Epidermal melanocyte (primary cell): ENCODE measurements at regions not wholly inside any gene's neighbourhood (a gene's known extent, or its start where the extent isn't known, plus 50 kb on each side); places are given as distances from the start of the nearest gene placed in this dataset.
A peak's percentile ranks its signal among the peaks of the same experiment; 100 is the strongest.
"Not testable (repeated sequence)": the region's sequence is repeated elsewhere in the genome, so short reads cannot be mapped to it uniquely, and the experiment has no call there.

ENCODE experiments used
- DNase-seq: peaks from one replicate; pipeline ENCODE4 v3.0.0; 2011; ENCODE audit warnings: low spot score; ENCODE audit not compliant: insufficient read length

DNA sequence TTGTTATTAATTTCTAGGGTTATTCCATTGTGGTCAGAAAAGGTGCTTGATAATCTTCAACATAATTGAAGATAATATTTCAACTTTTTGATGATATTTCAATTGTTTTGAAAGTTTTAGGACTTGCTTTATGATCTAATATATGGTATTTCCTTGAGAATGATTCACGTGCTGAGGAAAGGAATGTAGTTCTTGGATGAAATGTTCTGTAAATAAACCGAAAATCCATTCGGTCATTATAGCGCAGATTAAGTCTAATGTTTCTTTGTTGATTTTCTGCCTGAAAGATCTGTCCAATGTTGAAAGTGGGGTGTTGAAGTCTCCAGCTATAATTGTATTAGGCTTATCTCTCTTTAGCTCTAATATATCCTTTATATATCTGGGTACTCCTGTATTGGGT lies 617.5 kb upstream of the NECTIN3 start:
- no peak for DNase-seq

DNA sequence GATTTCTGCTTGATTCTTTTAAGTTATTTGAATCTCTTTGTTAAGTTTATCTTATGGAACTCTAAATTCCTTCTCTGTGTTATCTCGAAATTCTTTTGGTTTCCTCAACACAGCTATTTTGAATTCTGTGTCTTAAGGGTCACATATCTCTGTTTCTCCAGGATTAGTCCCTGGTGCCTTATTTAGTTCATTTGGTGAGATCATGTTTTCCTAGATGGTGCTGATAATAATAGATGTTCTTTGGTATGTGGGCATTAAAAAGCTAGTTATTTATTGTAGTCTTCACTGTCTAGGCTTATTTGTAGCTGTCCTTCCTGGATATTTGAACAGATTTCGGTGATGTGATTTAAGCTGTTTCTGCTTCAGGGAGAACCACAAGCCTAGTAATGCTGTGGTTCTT lies 615.6 kb upstream of the NECTIN3 start:
- no peak for DNase-seq

DNA sequence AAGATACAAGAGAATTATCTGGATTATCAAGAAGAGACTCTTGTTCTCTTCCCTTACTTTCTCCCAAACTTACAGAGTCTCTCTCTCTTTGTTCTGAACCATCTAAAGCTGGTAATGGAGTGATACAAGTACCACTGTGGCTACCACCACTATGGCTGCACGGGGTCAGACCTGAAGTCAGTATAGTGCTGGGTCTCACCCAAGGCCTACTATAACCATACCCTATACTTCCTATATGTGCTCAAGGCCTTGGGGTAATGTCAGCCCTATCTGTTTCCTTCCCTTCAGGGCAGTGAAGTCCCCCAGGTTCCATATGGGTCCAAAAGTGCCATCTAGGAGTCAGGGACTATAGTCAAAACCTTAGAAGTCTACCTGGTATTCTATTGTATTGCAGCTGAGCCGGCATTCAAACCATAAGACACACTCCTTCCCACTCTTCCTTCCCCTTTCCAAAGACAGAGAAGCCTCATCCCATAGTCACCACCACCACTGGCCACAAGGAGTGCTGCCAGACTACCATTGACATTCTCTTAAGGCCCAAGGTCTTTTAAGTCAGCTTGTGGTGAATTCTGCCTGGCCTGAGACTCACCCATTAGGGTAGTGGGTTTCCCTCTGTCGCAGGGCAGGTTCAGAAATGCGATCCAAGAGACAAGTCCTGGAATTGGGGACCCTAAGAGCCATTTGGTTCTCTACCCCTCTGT lies 615.0 kb upstream of the NECTIN3 start:
- DNase-seq: no peak

DNA sequence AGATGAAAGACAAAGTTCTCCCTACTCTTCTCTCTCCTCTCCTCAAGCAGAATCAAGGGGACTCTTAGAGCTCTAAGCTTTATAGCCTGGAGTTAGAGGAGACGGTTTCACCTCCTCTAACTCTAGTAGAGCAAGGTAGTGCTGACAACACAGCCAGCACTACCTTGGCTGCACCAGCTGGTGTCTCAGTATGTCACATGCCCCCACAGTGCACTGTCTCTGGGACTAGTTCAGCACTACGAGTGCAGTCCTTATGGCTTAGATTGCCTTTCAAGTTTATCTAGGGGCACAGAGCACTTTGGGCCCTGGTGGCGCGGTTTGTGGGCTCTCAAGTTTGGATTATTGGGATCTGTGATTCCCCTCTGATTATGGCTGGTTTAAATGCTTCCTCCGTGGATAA lies 614.1 kb upstream of the NECTIN3 start:
- DNase-seq: no peak

DNA sequence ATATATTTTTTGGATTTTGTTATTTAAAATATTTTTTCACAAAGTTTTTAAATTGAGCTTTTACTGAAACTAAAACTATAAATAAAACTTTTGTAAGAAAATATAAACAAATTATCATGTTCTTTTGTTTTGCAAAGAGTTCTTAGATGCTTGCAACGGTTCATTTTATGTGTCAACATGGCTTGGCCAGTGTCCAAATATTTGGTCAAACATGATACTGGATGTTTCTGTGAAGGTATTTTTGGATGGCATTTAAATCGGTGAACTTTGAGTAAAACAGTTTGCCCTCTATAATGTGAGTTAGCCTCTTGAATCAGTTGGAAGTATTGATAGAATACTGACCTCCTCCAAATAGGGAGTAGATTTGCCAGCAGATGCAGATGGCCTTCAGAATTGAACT lies 612.6 kb upstream of the NECTIN3 start:
- no peak for DNase-seq

DNA sequence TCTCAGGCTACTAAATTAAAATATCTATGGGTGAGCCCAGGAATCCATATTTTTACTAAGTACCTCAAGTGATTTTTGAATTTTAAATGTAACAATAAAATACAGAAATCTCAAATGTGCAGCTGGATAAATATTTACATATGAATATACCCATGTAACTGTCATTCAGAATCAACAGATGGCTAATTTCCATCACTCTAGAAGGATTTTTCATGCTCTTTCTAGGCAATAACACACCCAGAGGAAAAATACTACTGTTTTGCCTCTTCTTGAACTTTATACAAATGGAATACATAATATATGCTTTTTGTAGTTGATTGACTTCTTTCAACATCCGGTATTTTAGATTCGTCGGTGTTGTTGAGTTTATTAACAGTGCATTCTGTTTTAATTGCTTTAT lies 601.3 kb upstream of the NECTIN3 start:
- DNase-seq: no peak

DNA sequence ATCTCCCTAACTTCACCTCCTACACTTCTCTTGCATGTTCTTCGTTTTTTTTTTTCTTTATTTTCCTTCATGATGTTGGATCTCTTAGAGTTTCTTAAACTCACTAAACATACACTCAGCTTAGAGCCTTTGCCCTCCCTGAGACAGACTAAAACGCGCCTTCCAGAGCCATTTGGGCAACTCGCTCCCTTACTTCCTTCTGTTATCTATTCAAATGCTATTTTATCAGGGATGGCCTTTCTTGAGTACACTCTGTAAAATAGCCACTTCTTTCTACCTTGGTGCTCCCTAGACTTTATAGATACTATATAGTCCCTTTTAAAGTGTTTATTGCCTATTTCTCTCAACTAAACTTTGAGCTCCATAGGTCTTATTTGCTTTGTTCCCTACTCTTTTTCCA lies 598.2 kb upstream of the NECTIN3 start:
- DNase-seq: no peak

DNA sequence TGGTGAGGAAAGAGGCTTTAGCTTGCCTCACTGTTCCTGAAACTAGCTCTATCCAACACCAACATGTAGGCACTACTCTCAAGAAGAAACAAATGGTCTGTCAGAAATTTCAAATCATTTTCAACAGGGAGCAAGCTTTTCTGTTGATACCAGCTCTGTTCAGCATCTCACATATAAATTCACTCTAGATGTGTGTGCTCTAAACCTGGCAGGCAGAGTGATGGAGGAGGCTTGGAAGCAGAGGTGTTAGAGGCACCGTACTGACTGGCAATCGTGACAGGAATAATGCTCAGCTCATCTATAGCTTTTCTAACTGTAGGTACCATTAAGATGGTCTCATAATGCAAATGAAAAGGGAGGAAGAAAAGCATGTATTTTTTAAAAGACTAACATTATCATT lies 597.2 kb upstream of the NECTIN3 start:
- no peak for DNase-seq

DNA sequence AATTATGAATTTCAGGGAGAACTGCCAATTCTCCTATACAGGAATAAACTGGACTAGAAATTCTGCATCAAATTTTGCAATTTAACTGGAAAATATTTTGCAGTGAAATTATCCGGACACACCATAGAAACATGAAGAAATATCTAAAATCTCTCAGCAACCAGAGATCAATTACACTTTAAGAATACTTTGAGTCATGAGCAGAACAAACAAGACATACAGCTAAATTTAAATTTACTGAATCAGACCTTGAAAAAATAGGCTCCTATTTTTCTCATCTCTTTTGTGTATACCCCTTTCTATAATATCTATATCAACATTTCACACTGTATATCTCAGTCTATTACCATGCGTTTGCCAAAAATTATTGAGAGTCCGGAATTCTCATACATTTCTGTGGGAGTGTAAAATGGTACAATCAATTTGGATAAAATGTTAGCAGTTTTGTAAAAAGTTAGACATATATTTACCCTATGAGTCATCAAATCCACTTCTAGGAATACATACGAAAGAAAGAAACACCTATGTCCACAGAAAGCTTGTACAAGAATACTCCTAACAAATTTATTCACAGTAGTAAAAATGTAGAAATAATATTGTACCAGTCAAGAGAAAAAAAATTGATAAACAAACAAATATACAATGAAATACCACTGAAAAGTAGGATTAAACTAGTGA lies 593.1 kb upstream of the NECTIN3 start:
- no peak for DNase-seq

DNA sequence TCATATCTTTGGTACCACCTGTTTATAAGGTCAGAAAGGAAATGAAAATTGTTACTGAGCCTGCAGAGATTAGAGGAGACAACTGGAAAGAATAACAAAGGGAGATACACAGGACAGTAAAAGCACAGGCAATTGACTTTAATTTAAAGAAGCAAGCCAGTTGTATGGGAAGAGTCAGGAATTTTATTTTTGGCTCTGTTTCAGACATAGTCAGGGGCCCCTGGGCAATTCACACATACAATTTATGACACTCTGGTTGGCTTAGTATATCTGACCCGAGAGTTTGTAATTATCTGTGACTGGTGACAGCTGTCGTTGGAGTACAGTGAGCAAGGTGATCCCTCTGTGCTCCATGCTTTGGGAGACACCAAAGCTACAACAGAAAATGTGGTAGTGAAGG lies 591.9 kb upstream of the NECTIN3 start:
- DNase-seq: no peak

DNA sequence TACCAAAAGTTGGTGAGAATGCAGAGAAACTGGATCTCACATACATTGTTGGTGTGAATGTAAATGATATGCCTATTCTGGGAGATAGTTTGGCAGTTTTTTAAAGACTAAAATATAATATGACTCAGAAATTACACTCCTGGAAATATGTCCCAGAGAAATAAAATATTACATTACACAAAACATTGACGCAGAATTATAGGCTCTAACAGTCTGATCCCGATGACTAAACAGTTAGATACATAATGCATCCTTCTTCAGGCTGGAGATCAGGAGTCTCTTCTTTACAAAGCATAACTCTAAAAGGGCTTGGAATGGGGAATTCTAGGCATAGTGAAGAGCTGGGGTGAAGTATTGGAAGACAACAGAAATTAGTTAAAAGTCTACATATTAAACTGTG lies 586.2 kb upstream of the NECTIN3 start:
- DNase-seq: no peak

DNA sequence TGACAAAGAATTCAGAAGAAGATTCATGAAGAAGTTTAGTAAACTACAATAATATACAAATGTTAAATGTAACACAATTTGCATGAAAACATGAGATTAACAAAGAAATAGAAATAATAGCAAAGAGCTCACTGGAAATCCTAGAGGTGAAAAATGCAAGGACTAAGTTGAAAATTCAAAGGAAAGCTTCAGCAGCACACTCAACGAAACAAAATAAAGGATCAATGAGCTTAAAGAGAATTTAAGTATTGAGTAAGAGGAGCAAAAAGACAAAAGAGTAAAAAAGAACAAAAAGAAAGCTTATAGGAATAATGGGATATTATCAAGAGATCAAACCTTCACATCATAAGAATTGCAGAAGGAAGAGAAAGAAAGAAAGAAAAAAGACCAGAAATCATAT lies 583.8 kb upstream of the NECTIN3 start:
- no peak for DNase-seq

DNA sequence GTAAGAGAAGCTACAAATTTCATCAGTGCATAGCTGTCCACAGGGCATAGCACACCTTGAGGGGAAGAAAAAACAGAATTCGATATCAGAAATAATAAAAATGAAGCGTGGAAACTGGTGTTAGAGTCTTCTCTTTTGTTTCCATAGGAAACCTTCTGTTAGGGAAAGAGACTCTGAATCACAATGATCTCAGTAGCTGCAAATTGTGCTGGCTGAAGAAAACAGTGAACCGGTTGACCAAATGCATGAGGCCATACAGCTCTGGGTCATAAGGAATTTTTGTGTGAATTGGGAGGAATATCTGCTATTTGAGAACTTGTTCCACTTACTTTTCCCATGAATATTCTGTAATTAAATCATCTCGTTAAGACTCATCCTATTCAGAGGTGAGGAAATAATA lies 580.2 kb upstream of the NECTIN3 start:
- no peak for DNase-seq

DNA sequence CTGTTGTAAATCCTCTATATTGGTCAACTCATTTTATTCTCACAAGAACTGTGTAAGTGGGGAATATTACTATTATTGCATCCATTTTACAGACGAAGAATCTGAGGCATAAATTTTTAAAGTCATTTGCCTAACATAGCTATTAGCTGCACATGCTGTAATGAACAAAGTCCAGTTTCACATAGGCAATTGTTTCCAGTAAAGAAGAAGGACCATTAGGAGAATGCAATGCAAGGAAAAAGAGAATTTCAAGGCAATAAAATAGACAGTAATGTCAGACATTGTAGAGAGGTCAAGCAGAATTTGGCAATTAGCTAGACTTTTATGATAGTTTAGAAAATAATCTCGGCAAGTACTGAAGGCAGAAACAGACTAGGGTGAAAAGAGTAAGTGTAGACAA lies 578.7 kb upstream of the NECTIN3 start:
- DNase-seq: peak; percentile 16

DNA sequence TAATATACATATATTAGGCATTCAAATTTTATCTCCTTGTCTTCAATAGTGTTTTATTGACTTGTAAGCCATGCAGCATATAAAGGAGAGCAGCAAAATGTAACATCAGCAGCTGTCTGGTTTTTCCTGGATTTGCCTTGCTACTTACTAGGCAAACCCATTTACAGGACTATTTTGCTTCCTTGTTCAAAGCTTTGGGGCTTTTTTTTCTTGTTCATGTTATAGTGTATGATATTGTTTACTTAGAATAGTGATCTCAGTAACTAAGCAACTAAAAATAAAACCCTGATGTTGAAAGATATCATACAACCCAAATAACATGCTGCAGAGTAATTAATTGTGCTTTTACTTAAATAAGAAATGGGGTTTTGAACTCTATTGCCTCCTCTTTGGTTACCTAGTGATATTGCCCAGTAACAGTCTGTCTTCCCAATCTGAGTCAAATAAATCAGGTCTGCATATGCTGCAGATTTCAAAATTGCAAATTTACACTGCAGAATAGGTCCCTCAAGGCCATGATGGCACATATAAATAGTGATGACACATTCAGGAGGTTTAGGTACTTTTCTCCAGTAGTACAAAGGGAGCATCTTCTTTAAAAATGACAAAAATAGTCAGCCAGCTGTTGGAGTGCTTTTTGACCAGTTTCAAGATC lies 578.1 kb upstream of the NECTIN3 start:
- DNase-seq: no peak

DNA sequence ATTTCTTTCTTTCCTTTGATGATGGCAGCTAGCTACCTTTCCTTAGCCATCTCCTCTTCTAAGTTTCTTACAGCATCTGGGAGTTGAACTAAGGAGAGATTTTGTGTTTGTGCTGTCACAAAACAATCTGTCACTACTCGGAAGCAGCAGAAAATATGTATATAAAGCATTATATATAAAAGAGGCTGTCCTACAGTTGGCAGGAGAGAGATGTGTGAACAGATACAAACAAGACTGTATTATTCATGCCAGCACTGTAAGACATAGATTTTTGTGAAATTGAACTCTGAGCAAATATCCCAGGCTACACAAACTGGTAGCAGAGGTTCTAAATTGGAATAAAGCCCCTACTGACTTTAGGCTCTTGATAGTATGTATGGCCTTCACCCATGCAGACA lies 577.5 kb upstream of the NECTIN3 start:
- DNase-seq: no peak

DNA sequence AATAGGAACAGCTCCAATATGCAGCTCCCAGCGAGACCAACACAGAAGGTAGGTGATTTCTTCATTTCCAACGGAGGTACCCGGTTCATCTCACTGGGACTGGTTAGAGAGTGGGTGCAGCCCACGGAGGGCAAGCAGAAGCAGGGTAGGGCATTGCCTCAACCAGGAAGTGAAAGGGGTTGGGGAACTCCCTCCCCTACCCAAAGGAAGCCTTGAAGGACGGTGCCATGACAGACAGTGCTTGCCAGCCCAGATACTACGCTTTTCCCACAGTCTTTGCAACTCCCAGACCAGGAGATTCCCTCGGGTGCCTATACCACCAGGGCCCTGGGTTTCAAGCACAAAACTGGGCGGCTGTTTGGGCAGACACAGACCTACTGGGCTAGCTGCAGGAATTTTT lies 576.9 kb upstream of the NECTIN3 start:
- no peak for DNase-seq

DNA sequence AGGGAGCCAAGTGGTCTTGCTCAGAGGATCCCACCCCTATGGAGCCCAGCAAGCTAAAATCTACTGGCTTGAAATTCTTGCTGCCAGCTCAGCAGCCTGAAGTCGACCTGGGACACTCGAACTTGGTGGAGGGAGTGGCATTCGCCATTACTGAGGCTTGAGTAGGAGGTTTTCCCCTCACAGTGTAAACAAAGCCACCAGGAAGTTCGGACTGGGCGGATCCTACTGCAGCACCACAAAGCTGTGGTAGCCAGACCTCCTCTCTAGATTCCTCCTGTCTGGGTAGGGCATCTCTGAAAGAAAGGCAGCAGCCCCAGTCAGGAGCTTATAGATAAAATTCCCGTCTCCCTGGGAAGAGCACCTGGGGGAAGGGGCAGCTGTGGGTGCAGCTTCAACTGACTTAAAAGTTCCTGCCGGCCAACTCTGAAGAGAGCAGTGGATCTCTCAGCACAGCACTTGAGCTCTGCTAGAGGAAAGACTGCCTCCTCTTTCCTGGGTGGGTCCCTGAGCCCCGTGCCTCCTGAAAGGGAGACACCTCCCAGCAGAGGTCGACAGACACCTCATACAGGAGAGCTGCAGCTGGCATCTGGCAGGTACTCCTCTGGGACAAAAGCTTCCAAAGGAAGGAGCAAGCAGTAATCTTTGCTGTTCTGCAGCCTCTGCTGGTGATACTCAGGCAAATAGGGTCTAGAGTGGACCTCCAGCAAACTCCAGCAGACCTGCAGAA lies 576.3 kb upstream of the NECTIN3 start:
- no peak for DNase-seq

DNA sequence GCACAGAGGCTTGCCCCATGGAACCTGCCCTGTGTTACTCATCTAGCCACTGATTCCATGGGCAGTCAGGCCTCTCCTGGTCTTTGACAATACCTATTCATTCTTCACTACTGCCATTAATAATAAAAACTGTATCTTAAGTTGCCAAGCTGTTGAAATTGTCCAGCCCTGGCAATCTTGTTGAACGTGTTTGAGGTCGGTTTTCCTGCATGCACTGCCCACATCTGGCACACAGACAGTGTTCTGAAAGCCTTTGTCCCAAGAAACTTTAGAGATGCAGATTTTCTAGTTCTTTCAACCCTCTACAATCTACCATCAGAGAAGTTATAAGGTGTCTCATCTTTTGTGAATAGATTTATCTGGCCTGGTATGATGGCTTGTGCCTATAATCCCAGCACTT lies 567.2 kb upstream of the NECTIN3 start:
- DNase-seq: no peak

DNA sequence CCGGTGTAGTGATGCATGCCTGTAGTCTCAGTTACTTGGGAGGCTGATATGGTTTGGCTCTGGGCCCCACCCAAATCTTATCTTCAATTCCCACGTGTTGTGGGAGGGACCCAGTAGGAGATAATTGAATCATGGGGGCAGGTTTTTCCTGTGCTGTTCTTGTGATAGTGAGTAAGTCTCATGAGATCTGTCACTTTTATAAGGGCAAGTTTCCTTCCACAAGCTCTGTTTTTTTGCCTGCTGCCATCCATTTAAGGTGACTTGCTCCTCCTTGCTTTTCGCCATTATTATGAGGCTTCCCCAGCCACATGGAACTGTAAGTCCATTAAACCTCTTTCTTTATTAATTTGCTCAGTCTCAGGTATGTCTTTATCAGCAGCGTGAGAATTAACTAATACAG lies 566.7 kb upstream of the NECTIN3 start:
- no peak for DNase-seq

DNA sequence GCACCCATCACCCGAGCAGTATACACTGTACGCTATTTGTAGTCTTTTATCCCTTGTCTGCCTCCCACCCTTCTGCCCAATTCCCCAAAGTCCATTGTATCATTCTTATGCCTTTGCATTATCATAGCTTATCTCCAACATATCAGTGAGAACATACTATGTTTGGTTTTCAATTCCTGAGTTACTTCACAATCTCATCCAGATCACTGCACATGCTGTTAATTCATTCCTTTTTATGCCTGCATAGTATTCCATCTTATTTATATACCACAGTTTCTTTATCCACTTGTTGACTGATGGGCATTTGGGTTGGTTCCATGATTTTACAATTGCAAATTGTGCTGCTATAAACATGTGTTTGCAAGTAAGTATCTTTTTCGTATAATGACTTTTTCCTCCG lies 564.7 kb upstream of the NECTIN3 start:
- no peak for DNase-seq

DNA sequence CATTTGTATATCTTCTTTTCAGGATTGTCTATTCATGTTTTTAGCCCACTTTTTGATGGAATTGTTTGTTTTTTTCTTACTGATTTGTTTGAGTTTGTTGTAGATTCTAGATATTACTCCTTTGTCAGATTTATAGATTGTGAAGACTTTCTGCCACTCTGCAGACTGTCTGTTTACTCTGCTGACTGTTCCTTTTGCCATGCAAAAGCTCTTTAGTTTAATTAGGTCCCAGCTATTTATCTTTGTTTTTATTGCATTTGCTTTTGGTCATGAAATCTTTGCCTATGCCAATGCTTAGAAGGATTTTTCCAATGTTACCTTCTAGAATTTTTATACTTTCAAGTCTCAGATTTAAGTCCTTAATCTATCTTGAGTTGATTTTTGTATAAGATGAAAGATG lies 564.0 kb upstream of the NECTIN3 start:
- not testable (repeated sequence) for DNase-seq
